A549 (cell line): ENCODE measurements at regions not wholly inside any gene's neighbourhood (a gene's known extent, or its start where the extent isn't known, plus 50 kb on each side); places are given as distances from the start of the nearest gene placed in this dataset.

ENCODE experiments used
- CBX8 ChIP-seq: fragments of 200-600 bp; sonication (generic); IDR thresholded peaks from 2 replicates; pipeline ENCODE4 v1.6.1; 2016
- CTCF ChIP-seq: fragments of >200 bp; sonication (Bioruptor Twin); formaldehyde crosslinking; IDR thresholded peaks from 3 replicates; pipeline ENCODE4 v1.5.1; 2016
- GATA3 ChIP-seq: IDR thresholded peaks from 2 replicates; pipeline ENCODE4 v1.6.1; 2012; ENCODE audit warnings: borderline replicate concordance
- JUN ChIP-seq, 2 experiments: fragments of >200 bp; sonication (Bioruptor Twin); formaldehyde crosslinking; IDR thresholded peaks; 2 replicates in 1 of 2; 3 replicates in 1 of 2; pipeline ENCODE4 v1.6.1; 2016 to 2017
- MAX ChIP-seq: IDR thresholded peaks from 2 replicates; pipeline ENCODE4 v1.6.1; 2012
- MAZ ChIP-seq: fragments of 150-350 bp; IDR thresholded peaks from 2 replicates; pipeline ENCODE4 v1.6.1; 2014; ENCODE audit warnings: antibody characterized with exemption, low read depth, low read length, borderline replicate concordance
- PHF8 ChIP-seq: fragments of 200-600 bp; sonication (generic); IDR thresholded peaks from 2 replicates; pipeline ENCODE4 v1.6.1; 2016; ENCODE audit warnings: low read depth, mild to moderate bottlenecking, antibody characterized with exemption, moderate library complexity, borderline replicate concordance
- POLR2A ChIP-seq: IDR thresholded peaks from 2 replicates; pipeline ENCODE4 v1.6.1; 2012; ENCODE audit warnings: mild to moderate bottlenecking, low read length
- RFX5 ChIP-seq: fragments of 450-650 bp; IDR thresholded peaks from 2 replicates; pipeline ENCODE4 v1.7.1; 2014; ENCODE audit warnings: antibody characterized with exemption, mild to moderate bottlenecking, moderate library complexity
- SREBF2 ChIP-seq: fragments of 450-650 bp; IDR thresholded peaks from 2 replicates; pipeline ENCODE4 v1.6.1; 2014; ENCODE audit warnings: mild to moderate bottlenecking, moderate library complexity
- USF2 ChIP-seq: fragments of 450-650 bp; IDR thresholded peaks from 2 replicates; pipeline ENCODE4 v1.6.1; 2014; ENCODE audit warnings: antibody characterized with exemption
- ZFP36 ChIP-seq: fragments of 450-650 bp; IDR thresholded peaks from 2 replicates; pipeline ENCODE4 v1.6.1; 2014; ENCODE audit warnings: borderline replicate concordance; ENCODE audit not compliant: partially characterized antibody

DNA sequence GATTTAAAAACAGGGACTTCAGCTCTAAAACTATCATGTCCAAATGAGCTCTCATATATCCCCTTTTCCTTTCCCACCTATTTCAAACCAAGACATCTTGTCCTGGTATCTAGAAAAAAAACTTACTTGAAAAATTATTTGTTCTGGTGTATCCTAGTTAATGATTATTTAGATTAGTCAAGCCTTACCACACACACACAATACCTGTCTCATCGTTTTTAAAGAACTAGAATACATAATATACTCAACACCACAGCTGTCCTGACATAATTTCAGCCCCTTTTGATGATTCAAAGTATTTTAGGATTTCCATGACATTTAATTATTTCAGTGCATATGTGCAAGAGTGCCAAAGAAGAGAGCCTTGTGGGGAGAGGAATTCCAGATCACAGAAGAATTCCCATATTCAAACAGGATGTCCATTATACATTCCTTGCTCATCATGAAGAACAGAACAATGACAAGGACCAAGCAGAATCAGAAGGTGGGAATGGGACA is 233.7 kb downstream of the SMARCA2 start:
- TF ChIP-seq CTCF (no peak), USF2 (no peak), POLR2A (no peak), GATA3 (no peak), ZFP36 (no peak), MAX (no peak), SREBF2 (no peak), CBX8 (no peak), RFX5 (no peak), MAZ (no peak), JUN (IDR thresholded peaks at IDR 0.05) (no peak), PHF8 (no peak)
